Breast epithelium (tissue), 4 donors: ENCODE measurements at regions not wholly inside any gene's neighbourhood (a gene's known extent, or its start where the extent isn't known, plus 50 kb on each side); places are given as distances from the start of the nearest gene placed in this dataset.

Experiments
- DNase-seq, 2 donors: peaks; one replicate each; pipeline ENCODE4 v3.0.0-alpha.2; 2019; ENCODE audit warnings: low spot score in 2 of 2
- H3K27ac ChIP-seq, 2 donors: fragments of 200-600 bp; sonication (generic) in 1 of 2; one replicate each; pipeline ENCODE4 v1.5.1; 2016 to 2019; ENCODE audit warnings: mild to moderate bottlenecking in 1 of 2
- H3K27me3 ChIP-seq, 2 donors: fragments of 200-600 bp; sonication (generic) in 1 of 2; one replicate each; pipeline versions ENCODE4 v1.5.1 to v1.6.0; 2017 to 2019; ENCODE audit warnings: control low read depth in 1 of 2, mild to moderate bottlenecking in 1 of 2
- H3K36me3 ChIP-seq: fragments of 200-600 bp; one replicate; pipeline ENCODE4 v1.5.1; 2019
- H3K4me1 ChIP-seq, 2 donors: fragments of 200-600 bp; sonication (generic); one replicate each; pipeline ENCODE4 v1.5.1; 2016 to 2019; ENCODE audit warnings: control low read depth in 1 of 2
- H3K4me3 ChIP-seq, 3 donors: fragments of 200-600 bp; sonication (generic); 1 replicate in 2 of 3; 2 replicates in 1 of 3; pipeline ENCODE4 v1.5.1; 2016 to 2019; ENCODE audit warnings: mild to moderate bottlenecking in 3 of 3, moderate library complexity in 2 of 3
- H3K9me3 ChIP-seq, 2 donors: fragments of 200-600 bp; sonication (generic) in 1 of 2; one replicate each; pipeline ENCODE4 v1.5.1; 2016 to 2019; ENCODE audit warnings: control low read depth in 1 of 2
- CTCF ChIP-seq, 3 donors: fragments of 450-650 bp; IDR thresholded peaks; one replicate each; pipeline ENCODE4 v1.5.1; 2016 to 2017; ENCODE audit warnings: antibody characterized with exemption in 3 of 3, mild to moderate bottlenecking in 3 of 3, moderate library complexity in 3 of 3
- POLR2A ChIP-seq: fragments of 450-650 bp; IDR thresholded peaks from one replicate; pipeline ENCODE4 v1.6.1; 2016; ENCODE audit warnings: antibody characterized with exemption, mild to moderate bottlenecking, moderate library complexity
- POLR2AphosphoS5 ChIP-seq, 3 donors: sonication (generic); formaldehyde crosslinking; IDR thresholded peaks; one replicate each; pipeline ENCODE4 v1.6.1; 2017; ENCODE audit warnings: antibody characterized with exemption in 3 of 3
- intact Hi-C: fragments of 100-400 bp; cut with DNase I; formaldehyde crosslinking; loops from one replicate; pipeline ENCODE4 v1.15.1; 2023; ENCODE audit warnings: low total_unique reads

- Histone ChIP-seq H3K4me1 (no peaks in the 10 kb centered on the region), H3K36me3 (no peaks in the 10 kb centered on the region), H3K4me3 (no peak overlapping the region), H3K27ac (no peak overlapping the region), H3K27me3 (no peaks in the 10 kb centered on the region), H3K9me3 (no peaks in the 10 kb centered on the region)
- no peak for DNase-seq
- intact Hi-C loops = no loop called here
- TF ChIP-seq POLR2AphosphoS5 (IDR thresholded peaks at IDR 0.05) (no peak), POLR2A (no peak), CTCF (IDR thresholded peaks at IDR 0.05) (no peak)
These were observed 149.0 kb upstream of the CST7 start for GRCh38 chr20:24799971-24800580.

DNA sequence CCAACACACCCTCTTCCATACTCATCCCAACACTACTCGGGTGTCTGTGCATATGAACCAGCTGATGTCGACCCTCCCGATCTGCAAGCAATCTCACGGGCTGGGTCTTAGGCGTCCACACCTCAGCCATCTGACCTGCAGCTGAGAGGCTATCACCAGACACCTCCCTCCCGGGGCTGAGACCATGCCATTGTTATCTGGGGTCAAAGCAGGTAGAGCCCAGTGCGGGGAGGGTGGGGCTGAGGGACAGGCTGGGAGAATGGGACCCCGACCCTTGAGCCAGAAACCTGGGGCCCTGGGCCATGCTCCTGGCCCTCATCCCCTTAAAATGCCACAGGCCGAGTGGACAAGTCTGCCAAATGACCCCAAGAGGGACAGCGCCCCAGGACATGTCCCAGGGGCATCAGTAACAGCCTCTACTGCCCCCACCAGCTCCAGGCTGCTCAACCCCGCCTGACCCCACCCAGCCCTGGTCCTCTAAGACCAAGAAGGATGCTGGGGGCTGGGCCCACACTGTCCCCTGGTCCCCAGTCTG lies 146.7 kb upstream of the CST7 start:
- Histone ChIP-seq H3K4me1 (no peaks in the 10 kb centered on the region), H3K9me3 (no peaks in the 10 kb centered on the region), H3K36me3 (no peaks in the 10 kb centered on the region), H3K27ac (no peak overlapping the region), H3K4me3 (no peak overlapping the region), H3K27me3 (no peaks in the 10 kb centered on the region)
- TF ChIP-seq POLR2AphosphoS5 (IDR thresholded peaks at IDR 0.05) (no peak), CTCF (IDR thresholded peaks at IDR 0.05) (no peak), POLR2A (no peak)
- intact Hi-C loops = no loop called here
- DNase-seq = no peak

- Histone ChIP-seq H3K27me3 (no peaks in the 10 kb centered on the region), H3K9me3 (no peaks in the 10 kb centered on the region), H3K27ac (no peak overlapping the region), H3K4me3 (no peak overlapping the region), H3K36me3 (no peaks in the 10 kb centered on the region), H3K4me1 (no peaks in the 10 kb centered on the region)
- intact Hi-C loops = no loop called here
- TF ChIP-seq CTCF (IDR thresholded peaks at IDR 0.05) = no peak
- TF ChIP-seq POLR2A = no peak
- no peak for TF ChIP-seq POLR2AphosphoS5 (IDR thresholded peaks at IDR 0.05)
- no peak for DNase-seq
These were observed 144.4 kb upstream of the CST7 start for GRCh38 chr20:24804481-24805206.

DNA sequence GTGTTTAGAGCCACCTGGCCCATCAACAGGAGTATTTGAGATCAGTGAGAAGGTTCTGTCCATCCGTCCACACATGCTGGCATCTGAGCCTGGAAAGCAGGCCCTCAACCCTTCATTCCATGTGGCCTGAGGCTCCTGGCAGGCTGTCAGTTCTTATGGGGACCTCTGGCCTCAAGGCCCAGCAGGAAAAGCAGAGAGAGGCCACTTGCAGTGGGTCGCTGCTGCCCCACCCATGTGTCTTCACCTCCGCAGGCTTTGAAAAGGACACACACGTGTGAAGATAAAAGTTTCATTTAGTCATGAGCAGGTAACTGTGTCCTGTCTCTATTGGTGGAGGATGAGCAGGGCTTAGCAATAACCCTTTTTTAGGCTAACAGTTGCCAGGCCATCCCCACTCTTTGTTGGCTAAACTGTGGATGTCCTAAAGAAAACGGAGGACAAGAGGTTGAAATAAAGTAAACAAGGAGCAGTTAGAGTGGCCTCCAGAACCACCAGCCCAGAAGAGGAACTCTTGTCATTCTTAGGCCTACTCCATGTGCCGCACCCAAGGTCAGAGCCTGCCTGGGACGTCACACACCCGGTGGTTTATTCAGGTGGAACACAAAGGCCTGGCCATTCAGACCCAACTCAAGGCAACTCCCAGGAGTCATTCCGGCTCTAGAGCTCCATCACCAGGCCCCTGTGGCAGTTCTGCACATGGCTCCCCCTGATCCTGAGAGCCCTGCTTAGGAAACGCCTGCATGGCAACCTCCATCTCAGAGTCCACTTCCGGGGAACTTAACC lies 143.4 kb upstream of the CST7 start:
- H3K4me1 ChIP-seq = no peaks in the 10 kb centered on the region
- H3K27me3 ChIP-seq = no peaks in the 10 kb centered on the region
- H3K9me3 ChIP-seq = no peaks in the 10 kb centered on the region
- DNase-seq = no peak
- no peak overlapping the region for H3K4me3 ChIP-seq
- H3K27ac ChIP-seq = no peak overlapping the region
- intact Hi-C loops = no loop called here
- no peak for TF ChIP-seq CTCF (IDR thresholded peaks at IDR 0.05)
- TF ChIP-seq POLR2A = no peak
- no peak for TF ChIP-seq POLR2AphosphoS5 (IDR thresholded peaks at IDR 0.05)
- no peaks in the 10 kb centered on the region for H3K36me3 ChIP-seq
